ENCODE measurements at regions not wholly inside any gene's neighbourhood (a gene's known extent, or its start where the extent isn't known, plus 50 kb on each side); places are given as distances from the start of the nearest gene placed in this dataset.

DNA sequence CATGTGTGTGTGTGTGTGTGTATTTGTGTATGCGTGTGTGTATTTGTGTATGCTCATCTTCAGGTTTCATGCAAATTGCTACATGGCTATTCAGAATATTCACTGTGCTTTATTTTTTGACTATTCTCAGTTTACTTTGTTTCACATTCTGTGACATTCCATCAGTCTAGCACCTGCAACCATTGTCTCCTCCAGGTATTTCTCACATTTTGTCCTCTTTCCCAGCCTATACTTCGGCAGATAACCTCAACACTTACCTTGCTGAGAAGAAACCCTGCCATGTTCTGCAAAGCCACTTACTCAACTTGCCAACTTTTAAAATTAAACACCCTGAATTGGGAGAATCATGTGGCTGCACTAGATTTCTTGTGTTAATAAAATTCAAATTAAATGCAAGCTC, 135.4 kb upstream of the REG3A start:
- 61% methylated on average over 2 of the region's 2 CpGs; no CpG with 5 or more reads in 1 of the 2 experiments for WGBS, 2 experiments (ENCODE audit: extremely low coverage in 1 of 2, insufficient coverage in 1 of 2, insufficient read length in 1 of 2, insufficient replicate concordance in 2 of 2, low coverage in 1 of 2, low lambda C conversion rate in 2 of 2, missing lambda C conversion rate in 1 of 2)
- H3K36me3 ChIP-seq (ENCODE audit: control insufficient read depth in 2 of 4, insufficient read depth in 4 of 4, low read length in 3 of 4) = no peaks in the 10 kb centered on the region
- no peaks in the 10 kb centered on the region for H3K9me3 ChIP-seq (ENCODE audit: insufficient read depth in 2 of 2, low read depth in 1 of 2, low read length in 1 of 2)
- no peak for DNase-seq (ENCODE audit: low read depth in 1 of 2, low spot score in 2 of 2)
- no peak overlapping the region for H3K4ac ChIP-seq (replicated peaks; ENCODE audit: insufficient read length, low read depth, low read length)
- no peak overlapping the region for H2BK15ac ChIP-seq (ENCODE audit: low read length)
- no peak overlapping the region for H3K18ac ChIP-seq (ENCODE audit: extremely low read depth, low read length)
- H2AFZ ChIP-seq (ENCODE audit: low read length) = no peak overlapping the region
- H3K23ac ChIP-seq (ENCODE audit: insufficient read length) = no peak overlapping the region
- no peaks in the 10 kb centered on the region for H3K79me2 ChIP-seq (ENCODE audit: control insufficient read depth in 1 of 2, insufficient read depth in 2 of 2, low read length in 2 of 2)
- no peak overlapping the region for H2BK120ac ChIP-seq (replicated peaks; ENCODE audit: low read depth, low read length)
- no peak overlapping the region for H3K4me3 ChIP-seq (ENCODE audit: extremely low read depth in 1 of 4, insufficient read depth in 2 of 4, low read depth in 3 of 4, low read length in 4 of 4)
- POLR2A ChIA-PET (ENCODE audit: partially characterized antibody) = no interaction called here
- no peak overlapping the region for H3K4me2 ChIP-seq (ENCODE audit: insufficient read depth in 1 of 2, low read depth in 2 of 2, low read length in 2 of 2)
- no peaks in the 10 kb centered on the region for H3K27me3 ChIP-seq (replicated peaks in 1 of 4; ENCODE audit: control insufficient read depth in 3 of 4, extremely low read depth in 1 of 4, insufficient read depth in 3 of 4, low read length in 3 of 4)
- no peaks in the 10 kb centered on the region for H3K23me2 ChIP-seq (ENCODE audit: low read depth, low read length)
- no peak overlapping the region for H2BK5ac ChIP-seq (ENCODE audit: low read depth, low read length)
- H2BK12ac ChIP-seq (ENCODE audit: low read depth, low read length) = no peak overlapping the region
- peak overlapping the region; percentile 1 for H3K56ac ChIP-seq (replicated peaks; ENCODE audit: insufficient read length, low read depth, low read length)
- no peak overlapping the region for H2AK5ac ChIP-seq (ENCODE audit: low read depth, low read length)
- no peaks in the 10 kb centered on the region for H3K4me1 ChIP-seq (replicated peaks in 1 of 4; ENCODE audit: control insufficient read depth in 3 of 4, insufficient read depth in 4 of 4, low read length in 3 of 4)
- FAIRE-seq = no peak
- no peak overlapping the region for H3K9ac ChIP-seq (replicated peaks in 1 of 4; ENCODE audit: extremely low read depth in 1 of 4, low read depth in 3 of 4, low read length in 3 of 4)
- no peaks in the 10 kb centered on the region for H3K79me1 ChIP-seq (ENCODE audit: low read depth, low read length)
- CTCF ChIA-PET (ENCODE audit: partially characterized antibody) = interaction anchor here (0.7 to 1.0 kb wide), 2 partner anchors 18 to 1629 kb away, joined by 3 read pairs; no protein-coding TSS in a partner anchor
- no peak overlapping the region for H3K27ac ChIP-seq (ENCODE audit: low read depth, low read length)
- no peak overlapping the region for H4K91ac ChIP-seq (replicated peaks; ENCODE audit: insufficient read length, low read length)
- no peak overlapping the region for H3K14ac ChIP-seq (ENCODE audit: insufficient read length)
- no peak overlapping the region for H4K5ac ChIP-seq (ENCODE audit: insufficient read length, low read depth, low read length)
- no peak overlapping the region for H4K8ac ChIP-seq (ENCODE audit: extremely low read depth, insufficient read depth, low read length)
- H2BK20ac ChIP-seq (ENCODE audit: low read length) = no peak overlapping the region
- no peaks in the 10 kb centered on the region for H4K20me1 ChIP-seq (replicated peaks in 1 of 2; ENCODE audit: control insufficient read depth in 1 of 2, insufficient read depth in 2 of 2, low read length in 2 of 2)
- no peak for TF ChIP-seq SP4 (IDR thresholded peaks at IDR 0.05; ENCODE audit: low read length)
- TF ChIP-seq BCL11A (IDR thresholded peaks at IDR 0.05; ENCODE audit: low read depth in 2 of 2, low read length in 2 of 2) = no peak
- no peak for TF ChIP-seq POU5F1 (IDR thresholded peaks at IDR 0.05; ENCODE audit: low read depth, low read length)
- TF ChIP-seq SP1 (IDR thresholded peaks at IDR 0.05; ENCODE audit: low read depth, low read length) = no peak

Measured in H1 (cell line).